ENCODE measurements at regions not wholly inside any gene's neighbourhood (a gene's known extent, or its start where the extent isn't known, plus 50 kb on each side); places are given as distances from the start of the nearest gene placed in this dataset.
A peak's percentile ranks its signal among the peaks of the same experiment; 100 is the strongest.

DNA sequence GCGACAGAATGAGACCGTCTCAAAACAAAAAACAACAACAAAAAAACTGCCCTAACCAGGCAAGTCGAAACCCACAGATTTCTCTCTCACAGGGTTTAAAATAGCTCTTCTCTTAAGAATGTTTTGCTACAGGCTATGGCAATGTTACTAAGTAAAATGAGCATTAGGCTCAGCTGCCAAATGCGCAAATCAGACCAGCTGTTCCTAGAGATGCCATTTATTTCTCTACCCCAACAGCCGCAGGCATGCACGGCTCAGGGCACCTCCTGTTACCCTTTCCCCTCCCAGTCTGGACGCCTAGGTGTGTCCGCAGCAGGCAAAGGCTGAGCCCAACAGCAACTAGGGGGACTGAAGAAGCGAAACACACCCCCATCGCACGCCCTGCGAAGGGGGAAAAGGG is 168.3 kb upstream of the MBL2 start:
- DNase-seq: no peak

DNA sequence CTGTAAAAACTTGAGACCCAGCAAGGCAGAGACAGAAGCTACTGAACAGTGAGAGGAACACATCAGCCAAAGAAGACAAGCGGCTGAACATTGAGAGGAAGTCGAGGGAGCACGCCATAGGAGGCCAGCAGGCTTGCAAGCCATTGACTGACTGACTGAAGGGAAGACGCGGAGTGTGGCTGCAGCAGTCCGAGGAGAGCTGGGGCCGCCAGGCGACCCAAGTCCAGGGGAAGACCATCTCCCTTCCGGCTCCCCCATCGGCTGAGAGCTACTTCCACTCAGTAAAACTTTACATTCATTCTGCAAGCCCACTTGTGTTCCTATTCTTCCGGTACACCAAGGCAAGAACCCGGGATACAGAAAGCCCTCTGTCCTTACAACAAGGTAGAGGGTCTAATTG is 167.3 kb upstream of the MBL2 start:
- DNase-seq: no peak

DNA sequence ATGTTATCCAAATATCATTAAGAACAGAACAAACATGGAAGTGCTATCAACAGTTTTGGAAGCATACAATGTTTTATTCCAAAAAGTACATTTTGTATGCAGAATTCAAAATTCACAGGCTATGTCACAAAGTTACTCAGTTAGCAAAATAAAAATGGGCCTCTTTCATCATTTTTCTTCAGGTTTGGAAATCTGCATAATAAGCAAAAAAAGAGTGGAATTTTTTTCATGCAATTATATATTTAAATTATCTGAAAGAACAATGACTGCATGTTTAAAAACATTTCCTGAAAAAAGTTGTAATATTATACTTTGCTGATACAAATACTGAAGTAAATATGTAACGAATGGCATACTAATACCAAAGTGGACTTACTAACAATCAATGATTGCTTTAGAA is 161.2 kb upstream of the MBL2 start:
- DNase-seq: no peak

DNA sequence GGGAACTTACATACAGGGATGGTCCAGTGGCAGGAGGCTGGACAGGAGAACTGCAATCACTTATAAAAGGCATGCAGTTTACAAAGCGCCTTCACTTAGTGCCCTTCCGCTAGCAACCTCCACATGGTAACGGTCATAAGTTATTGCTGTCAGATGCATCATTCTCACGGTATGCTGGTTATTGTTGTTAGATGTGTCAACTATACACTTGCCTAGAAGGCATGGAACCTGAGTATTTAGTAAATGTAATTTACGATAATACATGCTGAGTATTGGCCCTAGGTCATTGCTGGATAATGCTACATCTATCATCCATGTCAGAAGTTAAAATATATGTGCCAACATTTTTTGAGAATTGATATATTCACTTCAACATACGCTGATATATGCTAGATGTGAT is 155.1 kb upstream of the MBL2 start:
- no peak for DNase-seq

DNA sequence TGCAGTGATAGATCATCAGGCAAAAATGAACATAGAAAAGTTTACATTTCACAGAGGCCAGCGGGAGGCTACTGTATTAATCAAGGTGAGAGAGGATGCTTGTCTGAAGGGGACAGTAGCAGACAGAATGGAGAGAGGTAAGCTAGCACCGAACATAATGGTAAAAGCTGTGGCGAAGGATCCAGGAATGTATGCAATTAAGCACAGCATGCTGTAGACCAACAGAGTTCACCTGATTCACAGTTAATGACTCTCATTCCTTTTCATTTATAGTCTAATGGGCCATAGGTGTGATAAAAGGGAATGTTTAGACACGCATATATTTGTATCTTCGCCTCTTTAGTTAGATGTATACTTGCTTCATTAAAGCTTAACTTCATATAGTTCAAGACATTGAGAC is 150.9 kb upstream of the MBL2 start:
- no peak for DNase-seq

DNA sequence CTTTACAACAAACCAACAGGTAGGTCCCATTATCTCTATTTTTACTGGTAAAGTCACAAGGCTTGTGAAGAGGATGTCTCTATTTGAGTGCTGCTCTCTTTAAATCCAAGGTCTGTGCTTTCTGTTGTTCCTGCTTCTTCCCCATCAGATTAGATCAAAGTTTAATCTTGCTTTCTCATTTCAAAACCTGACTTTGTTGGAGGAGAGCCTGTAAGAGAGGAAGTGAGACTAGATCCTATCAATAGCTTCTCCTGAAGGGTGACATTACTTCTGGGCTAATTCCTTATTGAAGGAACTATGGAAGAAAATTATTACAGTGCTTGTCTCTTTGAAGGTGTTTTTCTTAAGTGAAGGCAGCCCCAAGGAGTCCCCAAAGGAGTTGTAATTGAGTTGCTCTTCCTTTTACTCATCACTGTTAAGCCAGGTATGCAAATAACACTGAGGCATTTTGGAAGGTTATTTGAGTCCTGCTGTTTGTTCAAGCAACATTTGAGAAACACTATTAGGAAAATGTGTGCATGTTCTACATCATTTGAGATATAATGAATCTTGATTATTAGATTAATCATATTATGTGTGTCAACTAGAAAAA is 146.2 kb upstream of the MBL2 start:
- no peak for DNase-seq

DNA sequence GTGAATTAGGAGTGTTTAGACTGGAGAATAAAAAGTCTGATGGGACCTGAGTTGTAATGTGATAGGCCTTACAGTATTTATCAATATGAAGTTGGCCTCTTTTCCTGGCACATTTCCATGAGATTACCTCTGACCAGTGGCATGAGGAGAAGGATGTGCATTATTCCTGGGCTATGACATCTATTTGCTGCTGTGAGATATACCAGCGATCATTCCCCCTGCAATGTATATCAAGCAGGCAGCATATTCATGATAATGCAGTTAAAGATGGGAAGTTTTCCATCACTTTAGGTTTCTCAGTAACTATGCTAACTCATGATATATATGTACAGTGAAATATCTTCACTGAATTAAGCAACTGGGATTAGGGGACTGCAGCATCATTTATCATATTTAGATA is 142.8 kb upstream of the MBL2 start:
- no peak for DNase-seq

DNA sequence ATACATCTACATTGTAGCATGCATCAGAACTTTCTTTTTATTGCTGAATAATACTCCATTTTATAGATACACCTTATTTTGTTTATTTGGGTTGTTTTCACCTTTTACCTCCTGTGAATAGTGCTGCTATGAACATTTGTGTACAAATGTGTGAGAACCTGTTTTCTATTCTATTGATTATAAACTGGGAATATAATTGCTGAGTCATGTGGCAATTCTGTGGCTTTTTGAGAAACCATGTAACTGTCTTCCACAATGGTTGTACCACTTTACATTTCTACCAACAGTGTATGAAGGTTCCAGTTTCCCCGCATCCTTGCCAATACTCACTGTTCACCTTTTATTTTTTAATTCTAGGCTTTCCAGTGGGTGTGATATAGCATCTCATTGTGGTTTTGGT is 138.6 kb upstream of the MBL2 start:
- no peak for DNase-seq

DNA sequence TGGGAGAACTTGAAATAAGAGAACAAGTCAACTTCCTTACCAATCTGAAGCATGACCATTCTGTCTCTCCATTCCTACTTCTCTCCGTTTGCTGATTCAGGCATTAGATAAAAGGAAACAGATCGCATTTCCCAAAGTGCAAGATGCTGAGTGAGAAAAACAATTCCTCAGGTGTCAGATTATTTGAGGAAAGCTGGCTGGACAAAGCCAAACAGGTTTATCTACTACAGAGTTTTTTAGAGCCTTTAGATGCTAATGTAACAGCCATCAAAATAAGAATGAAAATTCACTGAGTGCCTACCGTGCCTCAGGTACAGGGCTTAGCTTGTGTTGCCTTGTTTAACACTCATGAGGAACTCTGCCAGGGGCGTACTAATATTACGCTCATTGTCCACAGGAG is 135.9 kb upstream of the MBL2 start:
- DNase-seq: no peak

DNA sequence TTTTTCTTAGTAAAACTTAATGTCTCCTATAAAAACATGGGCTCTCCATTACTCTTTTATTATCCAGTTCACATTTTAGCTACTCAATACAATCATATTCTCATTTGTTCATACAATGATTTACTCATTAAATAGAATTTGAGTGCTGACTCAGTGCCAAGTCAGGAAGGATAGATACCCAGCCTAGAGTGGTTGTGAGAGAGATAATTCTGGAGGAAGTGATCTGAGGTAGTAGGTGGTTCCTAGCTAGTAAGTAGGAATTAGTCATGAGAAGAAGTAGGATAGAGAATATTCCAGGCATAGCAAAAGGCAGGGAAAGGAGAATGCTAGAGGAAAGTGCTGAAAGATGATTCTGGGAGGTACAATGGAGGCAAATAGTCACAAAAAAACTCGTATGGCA is 133.5 kb upstream of the MBL2 start:
- no peak for DNase-seq

DNA sequence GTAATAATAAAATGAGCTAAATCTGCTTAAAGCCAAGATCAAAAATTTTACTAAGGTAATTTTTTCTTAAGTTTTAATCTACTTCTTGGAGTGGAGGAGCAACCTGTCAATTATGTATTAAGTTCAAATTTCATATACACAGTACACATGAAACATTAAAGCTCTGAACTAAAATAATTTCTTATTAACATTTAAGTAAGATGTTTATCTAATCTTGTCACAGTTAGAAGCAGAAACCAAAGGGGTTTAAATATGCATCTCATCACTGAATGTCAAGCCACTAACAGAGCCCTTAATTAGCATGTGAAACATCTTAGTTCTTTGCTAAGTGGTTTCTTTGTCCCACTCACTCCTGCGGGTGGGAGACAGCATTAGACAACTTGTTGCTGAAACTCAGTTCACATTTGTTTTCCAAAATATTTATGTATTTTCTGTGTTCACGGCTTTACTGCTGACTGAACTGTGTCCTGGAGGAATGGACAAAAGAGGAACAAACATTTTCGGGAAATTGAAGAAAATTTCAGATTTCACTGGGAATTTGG is 130.9 kb upstream of the MBL2 start:
- DNase-seq: no peak

DNA sequence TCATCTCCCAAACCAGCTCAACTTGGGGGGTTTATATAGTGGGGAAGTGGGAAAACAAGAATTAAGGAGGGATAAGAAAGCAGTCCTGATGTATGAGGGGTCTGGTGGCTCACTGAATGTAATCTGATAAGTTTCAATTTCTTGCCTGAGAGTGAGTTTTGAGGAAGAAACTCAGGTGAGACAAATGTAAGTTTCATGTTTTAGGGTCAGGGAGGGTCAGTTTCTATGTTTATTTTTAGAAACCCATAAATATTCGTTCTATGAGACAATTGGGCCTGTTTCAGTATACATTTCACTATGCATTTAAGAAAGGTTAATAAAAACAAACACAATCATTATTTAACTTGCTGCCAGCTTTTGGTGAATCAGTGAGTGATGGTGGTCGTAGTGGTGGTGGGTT is 128.0 kb upstream of the MBL2 start:
- no peak for DNase-seq

DNA sequence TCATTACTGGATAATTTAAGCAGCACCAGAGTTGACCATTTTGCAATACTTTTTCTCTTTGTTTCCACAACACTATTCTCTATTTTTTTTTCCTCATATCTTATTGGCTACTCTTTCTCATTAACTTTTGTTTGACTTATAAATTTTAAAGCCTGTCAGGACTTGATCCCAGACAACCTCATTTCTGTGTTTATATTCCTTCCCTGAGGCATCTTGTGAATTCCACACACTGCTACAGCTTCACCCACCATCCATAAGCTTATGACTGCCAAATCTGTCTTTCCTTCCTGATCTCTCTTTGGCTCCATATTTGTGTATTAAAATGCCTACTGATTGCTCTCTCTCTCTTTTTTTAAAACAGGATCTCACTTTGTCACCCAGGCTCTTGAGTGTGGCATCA is 124.6 kb upstream of the MBL2 start:
- DNase-seq: no peak

DNA sequence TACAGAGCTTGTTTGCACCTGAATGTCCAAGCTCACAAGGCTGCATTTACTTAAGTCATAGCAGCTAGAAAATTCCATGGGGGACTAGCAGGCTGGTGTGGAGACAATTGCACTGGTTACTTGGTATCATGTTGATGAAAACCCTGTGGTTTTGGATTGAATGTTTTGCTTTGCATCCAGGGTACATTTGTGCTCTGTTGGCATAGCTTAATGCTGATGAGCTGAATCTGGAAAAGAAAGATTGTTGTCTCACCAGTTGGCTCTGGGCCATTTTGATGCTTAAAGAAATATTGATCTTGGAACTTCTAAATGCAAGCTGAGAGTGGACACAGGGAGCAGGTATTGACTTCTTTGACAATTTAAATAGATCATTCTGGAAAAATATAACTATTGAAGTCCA is 122.5 kb upstream of the MBL2 start:
- no peak for DNase-seq

DNA sequence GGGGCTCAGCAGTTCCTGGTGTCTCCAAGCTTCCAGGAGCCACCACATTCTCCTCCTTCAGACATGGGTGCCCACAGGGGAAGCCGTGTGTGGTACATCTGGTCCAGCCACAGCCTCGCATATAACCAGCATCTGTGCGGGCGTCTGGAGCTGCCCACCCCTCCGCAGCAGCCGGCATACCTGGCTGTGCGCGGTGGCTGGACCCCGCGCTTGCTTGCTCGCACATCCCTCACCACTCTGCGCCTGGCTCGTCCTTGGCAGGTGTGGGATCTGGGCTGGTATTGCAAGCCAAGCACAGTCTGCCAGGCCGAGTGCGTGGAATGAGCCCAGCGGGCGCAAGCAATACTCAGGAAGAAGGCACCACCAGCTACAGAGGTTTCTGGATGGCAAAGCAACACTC is 117.7 kb upstream of the MBL2 start:
- no peak for DNase-seq

DNA sequence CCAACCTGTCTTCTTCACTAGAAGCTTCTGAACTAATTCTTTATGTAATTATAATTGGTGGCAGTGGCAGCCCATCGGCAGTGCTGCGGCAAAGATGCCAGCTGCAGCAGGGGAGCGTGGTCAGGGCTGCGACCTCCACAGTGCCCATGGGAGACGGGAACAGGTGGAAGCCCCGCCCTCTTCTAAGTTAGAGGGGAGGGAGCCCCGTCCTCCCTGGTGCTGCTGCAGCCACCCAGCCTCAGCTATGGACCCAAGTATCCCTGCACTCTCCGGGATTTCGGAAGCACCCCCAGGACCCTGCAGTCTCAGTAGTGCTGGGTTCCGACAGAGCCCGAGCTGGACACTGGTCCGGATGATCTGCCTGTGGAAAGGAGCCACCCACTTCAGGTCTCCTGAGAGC is 117.0 kb upstream of the MBL2 start:
- no peak for DNase-seq

DNA sequence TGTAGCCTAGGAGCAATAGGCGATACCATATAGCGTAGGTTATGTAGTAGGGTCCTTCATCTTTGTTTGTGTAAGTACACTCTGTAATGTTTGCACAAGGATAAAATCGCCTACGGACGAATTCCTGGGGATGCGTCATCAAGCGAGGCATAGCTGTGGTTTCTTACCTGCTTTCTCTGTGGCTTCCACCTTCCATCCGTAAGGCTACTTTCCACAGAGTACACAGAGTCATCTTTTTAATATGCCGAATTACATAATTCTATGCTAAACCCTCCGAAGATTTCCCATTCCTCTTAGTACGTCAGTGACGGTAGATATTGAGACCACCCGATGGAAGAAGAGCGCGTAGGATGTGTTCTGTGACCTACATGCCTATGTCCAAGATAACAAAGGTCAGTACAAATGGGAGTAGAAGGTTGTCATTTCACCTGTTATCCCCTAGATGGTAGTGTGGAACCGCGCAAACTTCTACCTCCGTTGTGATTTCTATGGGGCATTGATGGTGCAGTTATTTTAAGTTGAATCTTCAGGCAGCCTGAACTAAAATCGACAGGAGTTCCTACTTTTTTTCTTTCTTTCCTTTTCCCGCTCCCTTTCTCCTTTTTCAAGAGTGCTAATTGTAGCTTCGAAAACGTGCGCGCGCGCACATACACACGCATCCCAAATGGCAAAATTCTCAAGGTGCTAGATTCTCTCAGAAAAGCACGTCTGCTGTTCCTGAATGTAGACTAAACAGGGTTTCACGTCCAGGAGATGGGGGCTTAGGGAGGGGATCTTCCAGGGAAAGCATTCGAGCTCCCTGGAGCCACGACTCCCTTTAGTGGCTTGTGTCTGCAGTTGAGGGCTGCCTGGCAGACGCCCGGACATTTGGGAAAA is 111.7 kb upstream of the MBL2 start:
- DNase-seq: peak in 1 of 2 donors; percentile 19

DNA sequence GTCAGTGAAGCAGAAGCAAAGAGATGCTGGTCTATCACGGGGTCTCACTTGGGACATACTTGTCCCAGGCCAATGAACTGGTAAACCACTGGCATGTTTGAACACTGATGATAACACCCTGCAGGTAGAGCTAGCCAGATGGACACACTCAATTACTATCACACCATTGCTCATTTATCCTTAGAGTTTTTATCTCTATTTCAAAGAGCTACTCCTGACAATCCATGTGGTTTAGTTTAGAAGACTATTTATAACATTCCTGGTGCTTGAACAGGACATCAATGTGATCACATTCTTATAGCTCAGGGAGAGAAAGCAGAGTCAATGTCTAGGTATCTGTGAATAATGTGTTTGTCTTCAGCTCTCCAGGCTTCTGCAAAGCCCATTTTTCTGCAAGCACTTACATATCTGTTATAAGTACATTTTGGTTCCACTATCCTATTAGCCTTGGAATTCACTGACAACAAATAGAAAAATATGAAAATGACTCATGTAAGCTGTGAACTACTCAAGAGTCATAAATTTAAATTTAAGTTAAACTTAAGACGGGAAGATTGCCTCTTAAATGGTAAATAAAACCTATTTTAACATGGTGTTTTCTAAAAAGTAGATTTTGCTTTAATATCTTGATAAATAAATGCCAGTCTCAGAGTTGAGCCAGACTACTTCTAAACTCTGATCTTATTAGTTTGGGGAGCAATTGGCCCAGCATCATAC is 106.7 kb upstream of the MBL2 start:
- no peak for DNase-seq

DNA sequence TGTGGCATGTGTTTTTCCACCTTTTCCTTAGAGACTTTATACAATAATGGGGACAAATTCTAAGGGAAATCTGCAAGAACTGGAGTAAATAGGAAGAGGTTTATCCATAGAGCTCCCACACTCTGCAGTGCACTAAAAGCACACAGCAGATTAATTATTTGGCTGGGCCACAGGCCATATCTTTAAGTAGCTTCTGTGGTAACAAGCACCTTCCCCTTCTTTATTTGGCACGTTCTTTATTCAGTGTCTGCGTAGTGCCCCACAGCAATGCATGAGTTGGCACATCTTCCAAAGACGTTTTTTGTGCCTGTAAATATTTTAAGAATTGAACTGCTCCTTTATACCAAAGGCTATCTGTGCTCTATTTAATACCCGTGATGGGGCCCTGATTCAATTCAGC is 104.9 kb upstream of the MBL2 start:
- no peak for DNase-seq

DNA sequence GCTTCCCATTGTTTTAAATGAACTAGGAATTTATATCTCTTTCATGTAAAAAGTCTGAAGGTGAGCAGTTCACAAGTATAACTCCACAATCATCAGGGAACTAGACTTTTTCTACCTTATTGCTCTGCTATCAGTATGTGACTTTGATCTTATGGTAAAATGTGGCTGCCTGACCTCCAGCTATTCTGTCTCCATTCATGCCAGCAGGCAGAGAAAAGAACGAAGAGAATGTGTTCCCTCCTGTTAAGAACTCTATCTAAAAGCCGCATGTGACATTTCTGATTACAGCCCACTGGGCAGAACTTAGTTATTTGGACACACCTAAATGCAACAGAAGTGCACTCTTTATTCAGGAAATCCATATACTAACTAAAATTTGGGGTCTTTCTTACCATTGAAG is 102.8 kb upstream of the MBL2 start:
- DNase-seq: no peak

DNA sequence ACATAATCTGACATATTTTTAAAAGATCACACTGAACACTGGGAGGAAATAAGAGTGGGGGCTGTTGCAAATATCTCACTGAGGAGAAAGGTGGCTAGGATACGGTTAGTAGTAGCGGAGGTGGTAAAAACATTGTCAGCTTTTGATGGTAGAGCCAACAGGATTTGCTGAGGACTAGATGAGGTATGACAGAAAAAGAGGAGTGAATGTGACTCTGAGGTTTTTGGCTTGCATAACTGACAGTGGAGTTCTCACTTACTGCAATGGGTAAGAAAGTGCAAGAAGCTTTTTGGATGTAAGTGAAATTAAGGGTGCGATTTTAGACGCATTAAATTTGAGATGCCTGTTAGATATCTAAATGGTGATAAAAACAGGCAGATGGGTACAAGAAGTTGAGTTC is 102.0 kb upstream of the MBL2 start:
- DNase-seq: no peak

DNA sequence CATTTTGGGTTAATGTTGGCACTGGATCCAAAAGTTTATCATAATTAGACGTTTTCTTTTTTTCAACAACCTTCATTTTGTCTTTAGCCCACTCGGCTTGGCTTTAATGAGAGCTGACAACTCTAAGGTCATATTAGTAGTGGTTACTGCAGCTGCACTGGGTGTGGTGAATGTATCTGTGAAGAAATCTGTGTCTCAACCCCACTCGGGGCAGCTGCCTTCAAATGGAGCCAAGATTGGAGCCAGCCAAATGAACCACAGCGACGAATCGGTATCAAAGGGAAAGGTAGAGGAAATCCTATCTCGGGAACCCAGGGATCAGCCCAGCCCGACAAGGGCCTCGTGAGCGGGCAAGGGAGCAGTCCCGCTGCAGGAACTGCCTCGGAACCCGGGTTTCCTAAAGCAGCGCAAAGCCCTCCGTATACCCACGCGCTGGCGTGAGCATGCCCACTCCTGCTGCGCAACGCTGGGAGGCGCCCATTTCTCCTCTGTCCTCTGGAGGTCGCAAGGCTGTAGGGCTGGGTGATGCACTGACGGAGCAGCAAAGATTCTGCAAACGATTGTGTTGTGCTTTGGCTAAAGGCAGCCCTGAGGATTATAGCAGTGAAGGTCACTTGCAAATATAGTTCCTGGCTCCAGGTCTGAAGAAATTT is 98.7 kb upstream of the MBL2 start:
- no peak for DNase-seq

DNA sequence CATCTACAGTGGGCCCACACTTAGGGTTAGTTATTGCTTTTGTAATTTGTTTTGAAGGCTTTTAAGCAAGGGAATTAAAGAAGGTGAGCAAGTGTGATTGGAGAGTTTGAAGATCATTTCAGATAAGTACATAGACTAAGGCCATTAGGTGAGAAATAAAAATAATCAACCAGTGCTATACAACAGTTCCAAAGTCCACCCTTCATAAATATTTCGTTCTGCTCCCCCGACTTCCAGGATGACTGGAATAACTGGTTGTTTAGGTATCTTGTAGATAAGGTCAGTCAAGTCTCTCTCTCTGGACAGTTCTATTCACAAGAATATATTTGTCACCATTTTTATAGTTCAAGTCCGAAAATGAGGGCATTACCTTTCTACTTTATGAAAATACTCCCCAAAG is 98.0 kb upstream of the MBL2 start:
- DNase-seq: no peak

DNA sequence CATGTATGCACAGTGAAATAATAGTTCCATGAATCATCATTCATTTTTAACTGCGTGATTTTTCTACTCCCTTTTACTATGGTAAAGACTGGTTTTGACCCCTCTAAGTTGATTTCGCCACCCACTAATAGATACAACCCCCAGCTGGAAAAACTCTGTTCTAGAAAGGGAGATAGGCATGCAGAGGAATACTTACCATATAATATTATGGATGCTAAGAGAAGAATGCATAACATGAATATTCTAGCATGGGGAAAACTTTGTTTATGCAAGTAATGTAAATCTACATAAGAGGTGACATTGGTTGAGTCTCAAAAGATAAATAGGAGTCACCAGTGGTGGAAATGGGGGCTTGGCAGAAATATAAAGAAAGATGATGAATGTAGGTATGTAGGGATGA is 97.3 kb upstream of the MBL2 start:
- no peak for DNase-seq
